HEK293 (cell line): ENCODE measurements at regions not wholly inside any gene's neighbourhood (a gene's known extent, or its start where the extent isn't known, plus 50 kb on each side); places are given as distances from the start of the nearest gene placed in this dataset.

ENCODE experiments used
- BCL11A ChIP-seq: fragments of 450-650 bp; formaldehyde crosslinking; IDR thresholded peaks from 2 replicates; pipeline ENCODE4 v1.5.1; 2016; ENCODE audit warnings: low read depth, missing biosample characterization, missing genetic modification characterization
- CTCF ChIP-seq: fragments of 450-650 bp; formaldehyde crosslinking; IDR thresholded peaks from 2 replicates; pipeline ENCODE4 v1.5.1; 2016; ENCODE audit warnings: missing biosample characterization, missing genetic modification characterization
- ZBTB6 ChIP-seq: fragments of 450-650 bp; formaldehyde crosslinking; IDR thresholded peaks from 2 replicates; pipeline ENCODE4 v1.5.1; 2017; ENCODE audit warnings: missing biosample characterization, missing genetic modification characterization
- ZNF175 ChIP-seq: fragments of 450-650 bp; formaldehyde crosslinking; IDR thresholded peaks from 2 replicates; pipeline ENCODE4 v1.5.1; 2016; ENCODE audit warnings: missing biosample characterization, missing genetic modification characterization
- ZNF24 ChIP-seq: fragments of 450-650 bp; formaldehyde crosslinking; IDR thresholded peaks from 2 replicates; pipeline ENCODE4 v1.5.1; 2016; ENCODE audit warnings: missing biosample characterization, missing genetic modification characterization
- ZNF639 ChIP-seq: fragments of 450-650 bp; formaldehyde crosslinking; IDR thresholded peaks from 2 replicates; pipeline ENCODE4 v1.5.1; 2016; ENCODE audit warnings: missing biosample characterization, missing genetic modification characterization
- ZSCAN23 ChIP-seq: fragments of 450-650 bp; formaldehyde crosslinking; IDR thresholded peaks from 2 replicates; pipeline ENCODE4 v1.5.1; 2016; ENCODE audit warnings: missing biosample characterization, missing genetic modification characterization

- TF ChIP-seq CTCF (tag by site-specific recombination), result no peak
- no peak for TF ChIP-seq ZNF639 (tag by site-specific recombination)
- no peak for TF ChIP-seq ZBTB6 (tag by site-specific recombination)
- no peak for TF ChIP-seq BCL11A
- no peak for TF ChIP-seq ZSCAN23 (tag by site-specific recombination)
- TF ChIP-seq ZNF175 (tag by site-specific recombination), result no peak
- no peak; the same call in 1 of the 2 replicates for TF ChIP-seq ZNF24
Observed at GRCh38 chr13:26964278-26965250, 204.0 kb upstream of the GPR12 start.
